CD14-positive monocyte (primary cell): ENCODE measurements at regions not wholly inside any gene's neighbourhood (a gene's known extent, or its start where the extent isn't known, plus 50 kb on each side); places are given as distances from the start of the nearest gene placed in this dataset.

Experiments
- DNase-seq, 3 donors: peaks; one replicate each; pipeline ENCODE4 v3.0.0-alpha.2; 2011 to 2022
- H2AFZ ChIP-seq: 2 replicates; pipeline ENCODE4 v1.6.0; 2012; ENCODE audit warnings: mild to moderate bottlenecking, low read depth, low read length, inconsistent platforms; ENCODE audit not compliant: insufficient read depth, poor library complexity, severe bottlenecking
- H3K27ac ChIP-seq, 2 donors: 1 replicate in 1 of 2; 2 replicates in 1 of 2; pipeline ENCODE4 v1.5.1; 2012 to 2013; ENCODE audit warnings: low read length in 2 of 2, control low read depth in 1 of 2, inconsistent platforms in 1 of 2, low read depth in 1 of 2, mild to moderate bottlenecking in 1 of 2
- H3K27me3 ChIP-seq, 2 donors: one replicate each; pipeline versions ENCODE4 v1.6.0 to v1.6.1; 2011 to 2013; ENCODE audit warnings: low read length in 2 of 2; ENCODE audit not compliant: control insufficient read depth in 2 of 2, insufficient read depth in 2 of 2
- H3K36me3 ChIP-seq, 2 donors: replicated peaks in 1 of 2; 1 replicate in 1 of 2; 2 replicates in 1 of 2; pipeline versions ENCODE4 v1.5.1 to v1.6.1; 2012 to 2013; ENCODE audit warnings: low read length in 2 of 2, control low read depth in 1 of 2, inconsistent platforms in 1 of 2, mild to moderate bottlenecking in 1 of 2; ENCODE audit not compliant: insufficient read depth in 2 of 2, control insufficient read depth in 1 of 2
- H3K4me1 ChIP-seq, 2 donors: 1 replicate in 1 of 2; 2 replicates in 1 of 2; pipeline versions ENCODE4 v1.5.1 to v1.6.1; 2012 to 2013; ENCODE audit warnings: low read length in 2 of 2, control low read depth in 1 of 2, inconsistent platforms in 1 of 2, mild to moderate bottlenecking in 1 of 2, moderate library complexity in 1 of 2; ENCODE audit not compliant: insufficient read depth in 2 of 2, control insufficient read depth in 1 of 2
- H3K4me2 ChIP-seq: replicated peaks from 2 replicates; pipeline ENCODE3; 2012; ENCODE audit warnings: low read length, moderate library complexity, mild to moderate bottlenecking; ENCODE audit not compliant: poor library complexity, severe bottlenecking; ENCODE audit errors: extremely low read depth
- H3K4me3 ChIP-seq, 3 experiments: fragments of 200-600 bp in 1 of 3; sonication (generic) in 1 of 3; replicated peaks in 1 of 3; 1 replicate in 2 of 3; 2 replicates in 1 of 3; pipeline ENCODE4 v1.5.1; 2011 to 2013; ENCODE audit warnings: low read length in 3 of 3, mild to moderate bottlenecking in 3 of 3, control low read depth in 2 of 3, low read depth in 2 of 3, inconsistent platforms in 1 of 3, moderate library complexity in 1 of 3
- H3K79me2 ChIP-seq: 2 replicates; pipeline ENCODE4 v1.6.0; 2012; ENCODE audit warnings: mild to moderate bottlenecking, control low read depth, inconsistent platforms, low read length, moderate library complexity; ENCODE audit not compliant: insufficient read depth
- H3K9ac ChIP-seq: 2 replicates; pipeline ENCODE4 v1.6.0; 2017; ENCODE audit warnings: low read length, mild to moderate bottlenecking; ENCODE audit not compliant: insufficient read depth, poor library complexity, severe bottlenecking
- H3K9me3 ChIP-seq, 2 donors: replicated peaks in 1 of 2; 1 replicate in 1 of 2; 2 replicates in 1 of 2; pipeline versions ENCODE4 v1.5.1 to v1.6.1; 2012 to 2013; ENCODE audit warnings: low read length in 2 of 2, control low read depth in 1 of 2; ENCODE audit not compliant: control insufficient read depth in 1 of 2, insufficient read depth in 1 of 2
- H4K20me1 ChIP-seq: 2 replicates; pipeline ENCODE4 v1.6.0; 2012; ENCODE audit warnings: mild to moderate bottlenecking, low read length, control low read depth, moderate library complexity; ENCODE audit not compliant: insufficient read depth
- H3K27ac Mint-ChIP-seq, 7 donors: one replicate each; pipeline ENCODE4 v1.8.0; 2020; ENCODE audit warnings: mild to moderate bottlenecking in 7 of 7, mixed read lengths in 7 of 7, moderate library complexity in 6 of 7, inconsistent platforms in 2 of 7
- H3K27me3 Mint-ChIP-seq, 3 donors: one replicate each; pipeline ENCODE4 v1.8.0; 2021 to 2022; ENCODE audit warnings: low read depth in 3 of 3, mild to moderate bottlenecking in 3 of 3, mixed read lengths in 3 of 3, moderate library complexity in 3 of 3, inconsistent platforms in 1 of 3
- H3K36me3 Mint-ChIP-seq, 2 donors: one replicate each; pipeline ENCODE4 v1.8.0; 2020; ENCODE audit warnings: mixed read lengths in 2 of 2, inconsistent platforms in 1 of 2, mild to moderate bottlenecking in 1 of 2
- H3K4me1 Mint-ChIP-seq: one replicate; pipeline ENCODE4 v1.8.0; 2020; ENCODE audit warnings: mild to moderate bottlenecking, mixed read lengths
- H3K4me3 Mint-ChIP-seq, 2 donors: one replicate each; pipeline ENCODE4 v1.8.0; 2020; ENCODE audit warnings: mild to moderate bottlenecking in 2 of 2, mixed read lengths in 2 of 2, moderate library complexity in 1 of 2
- H3K9me3 Mint-ChIP-seq, 7 donors: one replicate each; pipeline ENCODE4 v1.8.0; 2020 to 2022; ENCODE audit warnings: mixed read lengths in 7 of 7, mild to moderate bottlenecking in 6 of 7, moderate library complexity in 6 of 7, inconsistent platforms in 2 of 7
- CTCF ChIP-seq: fragments of 200-600 bp; IDR thresholded peaks from one replicate; pipeline ENCODE4 v1.8.0; 2022; ENCODE audit warnings: antibody characterized with exemption, mild to moderate bottlenecking
- WGBS: methylation state at CpG from one replicate; pipeline ENCODE4 v1.1.5; 2013; ENCODE audit warnings: missing lambda C conversion rate; ENCODE audit not compliant: insufficient coverage; 5-methylcytosine and 5-hydroxymethylcytosine counted together
- intact Hi-C, 2 donors: fragments of 100-400 bp; cut with micrococcal nuclease; formaldehyde crosslinking; loops; one replicate each; pipeline versions ENCODE4 v1.15.0 to v1.15.1; 2023

- H3K9ac ChIP-seq, result peak overlapping the region; percentile 44
These were observed 67.8 kb upstream of the CAPRIN2 start for GRCh38 chr12:30822385-30823155.

GRCh38 chr12:30820406-30820946 lies 65.7 kb upstream of the CAPRIN2 start:
- H3K27me3 ChIP-seq, result peaks cover 14 to 51% of the 10 kb centered on the region in 2 donors
- no peaks in the 10 kb centered on the region for H3K9me3 ChIP-seq
- H3K4me1 Mint-ChIP-seq, result peaks cover 15% of the 10 kb centered on the region
- no peak overlapping the region for H3K27ac Mint-ChIP-seq
- no peak overlapping the region for H3K4me3 ChIP-seq
- no peak for DNase-seq
- H3K4me3 Mint-ChIP-seq, result no peak overlapping the region
- peaks cover 13% of the 10 kb centered on the region in 2 donors for H3K4me1 ChIP-seq
- no peaks in the 10 kb centered on the region for H3K36me3 ChIP-seq
- no peak for TF ChIP-seq CTCF
- H3K9me3 Mint-ChIP-seq, result peaks cover 0 to 8% (median 0%) of the 10 kb centered on the region in 7 donors
- H4K20me1 ChIP-seq, result no peaks in the 10 kb centered on the region
- no peak overlapping the region for H3K27ac ChIP-seq
- H2AFZ ChIP-seq, result no peak overlapping the region
- H3K27me3 Mint-ChIP-seq, result peaks cover 43 to 57% (median 45%) of the 10 kb centered on the region in 3 donors
- H3K9ac ChIP-seq, result no peak overlapping the region
- H3K36me3 Mint-ChIP-seq, result peaks cover 0 to 1% of the 10 kb centered on the region in 2 donors
- H3K4me2 ChIP-seq, result no peak overlapping the region
- WGBS, result no CpG with 5 or more reads among the region's 2 CpGs
- intact Hi-C loops, result no loop called here
- no peaks in the 10 kb centered on the region for H3K79me2 ChIP-seq

More at GRCh38 chr12:30822385-30823155, 67.8 kb upstream of the CAPRIN2 start:
- H3K36me3 ChIP-seq, result no peaks in the 10 kb centered on the region
- H3K4me1 Mint-ChIP-seq, result peaks cover 15% of the 10 kb centered on the region
- no peak for DNase-seq
- peak overlapping the region in 2 of 7 donors; percentile 28 to 40 for H3K27ac Mint-ChIP-seq
- TF ChIP-seq CTCF, result no peak
- H3K9me3 ChIP-seq, result no peaks in the 10 kb centered on the region
- H3K4me1 ChIP-seq, result peaks cover 13% of the 10 kb centered on the region in 2 donors
- H3K27me3 ChIP-seq, result peaks cover 14 to 51% of the 10 kb centered on the region in 2 donors
- H3K9me3 Mint-ChIP-seq, result peaks cover 0 to 8% (median 0%) of the 10 kb centered on the region in 7 donors
- WGBS, result 0% methylated on average over 48 of the region's 50 CpGs
- no peak overlapping the region for H3K27ac ChIP-seq
- H3K27me3 Mint-ChIP-seq, result peaks cover 43 to 52% (median 48%) of the 10 kb centered on the region in 3 donors
- no peaks in the 10 kb centered on the region for H4K20me1 ChIP-seq
- peak overlapping the region; percentile 21 to 71 (median 36) for H3K4me3 ChIP-seq
- H3K79me2 ChIP-seq, result no peaks in the 10 kb centered on the region
- peaks cover 0 to 1% of the 10 kb centered on the region in 2 donors for H3K36me3 Mint-ChIP-seq
- H3K4me3 Mint-ChIP-seq, result peak overlapping the region; percentile 83 to 95
- intact Hi-C loops, result no loop called here
- H2AFZ ChIP-seq, result peak overlapping the region; percentile 83
- peak overlapping the region; percentile 73 for H3K4me2 ChIP-seq
